ENCODE measurements at regions not wholly inside any gene's neighbourhood (a gene's known extent, or its start where the extent isn't known, plus 50 kb on each side); places are given as distances from the start of the nearest gene placed in this dataset.

DNA sequence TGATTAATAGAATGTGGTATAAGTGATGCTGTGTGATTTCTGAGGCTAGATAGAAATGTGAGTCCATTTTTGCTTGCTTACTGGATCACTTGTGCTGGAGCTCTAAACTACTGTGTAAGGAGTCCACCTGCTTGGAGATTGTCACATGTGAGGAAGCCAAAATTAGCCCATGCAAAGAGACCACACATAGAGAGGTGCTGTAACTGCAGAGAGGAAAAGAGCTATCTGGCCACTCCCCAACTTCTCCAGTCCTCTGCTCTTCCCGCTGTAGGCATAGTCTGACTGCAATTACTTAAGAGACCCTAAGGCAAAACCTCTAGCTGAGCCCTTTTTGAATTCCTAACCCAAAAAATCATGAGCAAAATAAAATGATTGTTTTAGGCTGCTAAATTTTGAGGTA, 120.6 kb upstream of the FBXO11 start:
- TF ChIP-seq, protein P1, sequence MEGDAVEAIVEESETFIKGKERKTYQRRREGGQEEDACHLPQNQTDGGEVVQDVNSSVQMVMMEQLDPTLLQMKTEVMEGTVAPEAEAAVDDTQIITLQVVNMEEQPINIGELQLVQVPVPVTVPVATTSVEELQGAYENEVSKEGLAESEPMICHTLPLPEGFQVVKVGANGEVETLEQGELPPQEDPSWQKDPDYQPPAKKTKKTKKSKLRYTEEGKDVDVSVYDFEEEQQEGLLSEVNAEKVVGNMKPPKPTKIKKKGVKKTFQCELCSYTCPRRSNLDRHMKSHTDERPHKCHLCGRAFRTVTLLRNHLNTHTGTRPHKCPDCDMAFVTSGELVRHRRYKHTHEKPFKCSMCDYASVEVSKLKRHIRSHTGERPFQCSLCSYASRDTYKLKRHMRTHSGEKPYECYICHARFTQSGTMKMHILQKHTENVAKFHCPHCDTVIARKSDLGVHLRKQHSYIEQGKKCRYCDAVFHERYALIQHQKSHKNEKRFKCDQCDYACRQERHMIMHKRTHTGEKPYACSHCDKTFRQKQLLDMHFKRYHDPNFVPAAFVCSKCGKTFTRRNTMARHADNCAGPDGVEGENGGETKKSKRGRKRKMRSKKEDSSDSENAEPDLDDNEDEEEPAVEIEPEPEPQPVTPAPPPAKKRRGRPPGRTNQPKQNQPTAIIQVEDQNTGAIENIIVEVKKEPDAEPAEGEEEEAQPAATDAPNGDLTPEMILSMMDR (IDR thresholded peaks at IDR 0.05), result no peak
- TF ChIP-seq POLR2A (IDR thresholded peaks at IDR 0.05) (no peak), POLR2AphosphoS5 (IDR thresholded peaks at IDR 0.05) (no peak)
